NCI-H1930 (cell line): ENCODE measurements at regions not wholly inside any gene's neighbourhood (a gene's known extent, or its start where the extent isn't known, plus 50 kb on each side); places are given as distances from the start of the nearest gene placed in this dataset.
"Not testable (repeated sequence)": the region's sequence is repeated elsewhere in the genome, so short reads cannot be mapped to it uniquely, and the experiment has no call there.

Experiments
- DNase-seq, 2 experiments: peaks; one replicate each; lab custom pipeline; 2025; lab: John Stamatoyannopoulos, UW

DNA sequence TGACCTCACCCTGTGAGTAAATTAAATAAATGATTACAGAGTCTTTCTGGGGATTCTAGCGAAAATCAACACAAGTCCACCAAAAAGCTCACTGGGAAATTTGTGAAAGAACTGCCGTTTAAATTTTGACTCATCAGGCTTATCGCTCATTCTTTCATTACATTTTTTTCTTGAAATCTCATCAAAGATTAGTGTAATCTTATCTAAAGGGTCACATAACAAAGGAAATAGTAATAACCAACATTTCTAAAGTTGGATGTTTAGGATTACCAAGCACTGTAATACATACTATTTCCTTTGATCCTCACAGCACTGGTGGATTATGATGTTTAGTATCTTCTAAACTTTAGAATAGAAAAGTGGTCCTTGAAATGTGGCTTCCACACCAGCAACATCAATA, 111.1 kb upstream of the CBLB start:
- no peak for DNase-seq

DNA sequence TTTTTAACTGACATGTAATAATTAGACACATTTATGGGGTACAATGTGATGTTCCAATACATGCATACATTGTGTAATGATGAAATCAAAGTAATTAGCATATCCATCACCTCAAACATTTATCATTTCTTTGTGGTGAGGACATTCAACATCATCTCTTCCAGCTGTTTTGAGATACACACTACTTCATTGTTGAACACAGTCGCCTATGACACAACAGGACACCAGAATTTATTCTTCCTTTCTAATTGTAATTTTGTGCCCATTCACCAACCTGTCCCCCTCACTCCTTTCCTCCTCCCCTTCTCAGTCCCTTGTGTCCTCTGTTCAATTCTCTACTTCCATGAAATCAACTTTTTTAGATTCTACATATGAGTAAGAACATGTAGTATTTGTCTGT, 113.4 kb upstream of the CBLB start:
- no peak for DNase-seq

DNA sequence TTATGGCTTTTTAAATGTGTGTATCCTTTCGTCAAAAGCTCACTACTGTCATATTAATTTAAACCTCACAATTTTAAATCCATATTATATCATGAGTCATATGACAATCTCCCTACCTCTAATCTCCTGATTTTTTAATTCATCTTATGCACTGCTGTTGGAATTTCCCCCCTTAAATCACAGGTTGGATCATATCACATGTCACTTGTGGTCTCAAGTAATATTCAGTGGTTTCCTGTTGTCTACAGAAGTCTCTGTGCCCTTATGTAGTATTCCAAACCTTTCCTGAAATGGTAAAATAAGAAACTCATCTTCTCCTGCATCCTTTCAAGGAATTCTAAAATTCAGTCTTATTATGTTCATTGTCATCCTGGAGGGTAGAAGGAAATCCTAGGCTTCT, 116.0 kb upstream of the CBLB start:
- DNase-seq = no peak

DNA sequence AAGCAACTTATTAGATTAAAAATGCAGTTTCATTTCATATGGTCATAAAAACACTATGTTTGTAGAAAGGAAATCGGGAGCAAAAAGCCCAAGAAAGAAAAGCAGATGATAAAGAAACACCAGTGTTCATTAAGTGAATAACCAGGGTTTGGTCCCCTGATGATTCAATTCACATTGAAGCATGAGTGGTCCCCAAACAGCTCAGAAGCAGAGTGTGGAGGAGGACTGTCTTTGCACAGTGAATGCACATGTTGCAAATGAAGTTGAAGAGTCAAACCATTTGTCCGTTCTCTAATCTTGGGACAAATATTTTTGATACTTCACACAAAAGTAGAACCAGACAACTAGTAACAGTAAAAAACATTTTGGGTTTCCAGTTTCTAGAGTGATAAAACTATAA, 117.5 kb upstream of the CBLB start:
- DNase-seq = not testable (repeated sequence)

DNA sequence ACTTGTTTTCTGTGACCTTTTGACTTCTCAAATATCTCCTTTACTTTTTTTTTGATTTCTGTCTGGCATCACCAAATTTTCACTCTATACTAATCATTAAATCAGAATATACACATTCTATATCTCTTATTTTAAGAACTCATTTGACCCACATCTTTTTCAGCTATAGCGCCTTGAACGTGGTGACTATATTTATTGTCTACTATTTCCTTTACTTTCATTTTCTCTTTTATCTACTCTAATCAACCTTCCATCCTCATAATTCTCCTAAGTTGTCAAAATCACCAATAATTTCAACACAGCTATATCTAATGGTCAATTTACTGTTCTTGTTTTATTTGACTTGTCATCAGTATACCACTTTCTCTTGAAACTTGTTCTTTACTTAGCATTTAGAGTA, 119.0 kb upstream of the CBLB start:
- DNase-seq = no peak

DNA sequence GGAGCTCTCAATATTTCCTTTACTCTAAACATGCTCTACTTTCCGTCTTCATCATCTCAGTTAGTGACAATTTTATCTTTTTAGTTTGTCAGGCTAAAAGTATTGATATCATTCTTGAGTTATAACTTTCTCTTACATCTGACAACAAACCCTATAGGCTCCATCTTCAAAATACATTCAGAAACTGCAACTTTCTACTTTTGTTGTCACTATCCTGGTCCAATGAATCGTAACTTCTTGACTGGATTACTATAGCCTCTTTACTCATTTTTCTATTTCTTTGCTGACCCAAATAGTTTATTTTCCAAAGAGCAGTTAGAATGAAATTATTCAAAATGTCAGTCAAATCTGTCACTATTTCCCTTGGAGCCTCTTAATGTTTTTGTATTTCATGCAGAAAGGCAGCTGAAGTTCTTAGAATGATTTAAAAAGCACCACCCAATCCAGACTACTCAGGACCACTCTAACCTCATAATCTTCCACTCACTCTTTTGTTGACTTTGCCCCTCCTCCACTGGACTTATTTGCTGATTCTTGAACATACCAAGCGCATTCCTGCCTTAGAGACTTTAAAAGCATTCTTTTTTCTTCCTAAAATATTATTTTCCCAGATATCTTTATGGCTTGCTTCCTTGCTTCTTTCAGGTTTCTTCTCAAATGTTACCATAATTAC, 119.9 kb upstream of the CBLB start:
- no peak for DNase-seq

DNA sequence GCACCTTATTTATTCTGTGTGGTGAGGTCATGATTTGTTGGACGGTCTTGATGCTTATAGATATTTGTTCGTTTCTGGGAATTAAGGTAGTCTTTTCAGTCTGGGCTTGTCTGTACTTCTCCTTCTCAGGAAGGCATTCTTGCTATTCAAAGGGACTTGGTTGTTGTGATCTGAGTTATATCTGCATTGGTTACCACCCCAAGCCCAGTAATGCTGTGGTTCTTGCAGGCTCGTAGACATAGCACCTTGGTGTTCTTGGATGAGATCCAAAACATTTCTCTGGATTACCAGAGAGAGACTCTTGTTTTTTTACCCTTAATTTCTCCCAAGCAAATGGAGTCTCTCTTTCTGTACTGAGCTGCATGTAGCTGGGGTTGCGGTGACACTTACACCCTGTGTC, 128.0 kb upstream of the CBLB start:
- no peak for DNase-seq

DNA sequence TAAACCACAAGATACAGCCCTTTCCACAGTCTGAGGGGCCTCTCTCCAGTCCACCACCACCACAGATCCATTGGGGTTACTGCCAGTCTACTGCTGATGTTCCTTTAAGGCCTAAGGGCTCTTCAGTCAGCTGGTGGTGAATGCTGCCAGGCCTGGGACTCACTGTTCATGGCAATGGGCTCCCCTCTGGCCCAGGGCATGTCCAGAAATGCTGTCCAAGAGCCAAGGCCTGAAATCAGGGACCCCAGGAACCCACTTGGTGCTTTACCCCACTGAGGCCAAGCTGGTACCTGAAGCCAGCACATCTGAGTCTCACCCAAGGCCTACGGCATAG, 128.6 kb upstream of the CBLB start:
- no peak for DNase-seq

DNA sequence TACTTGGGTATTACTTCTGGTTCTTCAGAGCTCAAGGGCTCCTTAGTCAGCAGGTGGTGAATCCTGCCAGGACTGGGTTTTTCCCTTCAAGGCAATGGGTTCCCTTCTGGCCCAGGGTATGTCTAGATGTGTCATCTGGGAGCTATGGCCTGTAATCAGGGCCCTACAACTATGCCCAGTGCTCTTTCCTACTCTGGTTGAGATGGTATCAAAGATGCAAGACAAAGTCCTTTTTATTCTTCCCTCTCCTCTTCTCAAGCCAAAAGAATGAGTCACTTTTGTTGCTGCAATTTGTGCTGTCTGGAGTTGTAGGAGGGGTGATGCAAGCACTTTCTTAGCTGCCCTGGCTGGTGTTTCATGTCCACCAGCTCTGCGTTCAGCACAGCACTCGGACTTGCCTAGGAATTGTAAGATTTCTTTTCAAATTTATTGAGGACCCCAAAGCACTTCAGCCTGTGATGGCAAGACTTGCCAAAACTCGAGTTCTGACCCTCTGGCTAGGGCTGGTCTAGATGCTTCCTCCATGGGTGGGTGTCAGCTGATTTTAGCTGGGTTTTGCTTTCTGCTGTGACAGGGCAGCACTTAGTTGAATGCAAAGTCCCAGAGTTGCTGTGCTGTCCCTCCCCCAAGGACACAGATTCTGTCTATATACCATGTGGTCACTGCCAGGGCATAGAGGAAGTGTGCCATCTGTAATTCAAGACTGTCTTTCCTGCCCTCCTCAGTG, 129.2 kb upstream of the CBLB start:
- no peak for DNase-seq

DNA sequence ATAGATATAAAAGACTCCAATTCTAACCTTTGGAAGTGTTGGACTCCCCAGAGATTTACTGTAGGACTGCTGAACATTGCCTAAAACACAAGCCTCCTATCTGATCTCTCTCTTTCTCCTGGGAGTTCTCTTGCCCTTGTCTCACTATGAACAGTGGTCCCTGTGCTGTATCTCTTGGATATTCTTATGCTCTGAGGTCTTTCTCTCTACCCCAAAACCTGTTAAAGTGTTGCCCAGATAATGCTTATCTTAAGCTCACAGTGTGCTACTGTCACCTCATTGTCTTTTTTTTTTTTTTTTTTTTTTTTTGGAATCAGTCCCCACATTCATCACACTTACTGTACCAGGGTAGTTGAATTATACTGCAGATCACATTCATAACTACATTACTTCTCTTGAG, 131.0 kb upstream of the CBLB start:
- no peak for DNase-seq

DNA sequence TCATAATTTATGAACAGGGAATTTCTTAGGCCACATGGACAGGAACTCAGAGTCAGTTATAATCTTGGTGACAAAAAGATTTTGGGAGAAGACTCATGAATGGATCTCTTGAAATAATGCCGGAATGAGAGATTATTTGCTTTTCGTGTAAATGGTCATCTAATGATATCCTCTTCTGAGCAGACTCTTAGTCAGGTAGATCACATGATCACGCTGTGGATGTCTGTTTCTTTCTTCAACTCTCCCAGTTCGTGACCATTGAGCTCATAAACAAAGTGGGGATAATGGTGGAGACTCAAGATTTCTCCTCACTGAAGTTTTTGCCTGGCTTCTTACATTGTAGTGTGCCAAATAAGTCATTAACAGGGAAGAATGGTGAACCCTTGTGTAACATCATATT, 133.1 kb upstream of the CBLB start:
- no peak for DNase-seq

DNA sequence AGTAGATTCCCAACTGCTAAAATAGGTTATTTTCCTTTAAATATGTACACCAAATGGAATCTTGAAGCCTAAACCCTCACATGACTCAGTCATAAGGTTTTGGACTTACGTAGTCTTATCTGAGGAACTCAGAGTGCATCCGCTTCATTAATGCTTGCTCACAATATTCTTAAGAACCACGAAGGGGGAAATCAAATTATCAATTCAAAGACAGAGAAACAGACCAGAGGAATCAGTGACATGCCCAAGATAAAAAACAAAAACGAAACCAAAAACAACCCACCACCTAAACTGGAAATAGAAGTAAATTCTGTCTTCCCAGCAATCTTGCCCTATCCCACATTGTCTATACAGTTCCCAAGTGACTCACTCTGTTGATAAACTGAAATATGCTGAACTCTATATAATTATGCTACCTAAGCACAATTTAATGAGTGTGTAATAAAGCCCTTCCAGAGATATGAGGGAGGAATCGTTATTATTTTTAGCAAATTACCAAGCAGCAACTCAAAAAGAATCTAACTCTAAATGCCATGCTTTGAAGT, 135.4 kb upstream of the CBLB start:
- no peak for DNase-seq

DNA sequence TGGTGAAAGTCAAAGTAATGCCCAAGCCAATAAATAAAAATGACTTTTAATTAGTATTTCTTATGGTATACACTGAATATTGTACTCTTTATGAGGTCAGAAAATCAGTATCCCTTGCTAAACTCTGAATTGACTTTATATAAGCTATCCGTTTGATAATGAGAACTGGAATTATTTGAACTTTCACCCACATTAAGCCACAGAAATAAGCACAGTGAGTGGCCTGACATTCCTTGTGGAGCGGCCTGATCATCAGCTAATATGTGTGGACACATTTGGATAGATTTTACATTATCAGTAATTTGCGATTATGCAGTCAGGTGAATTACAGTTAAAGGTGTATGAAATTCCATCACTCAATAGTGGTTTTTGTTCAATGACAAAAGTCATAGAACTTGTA, 136.0 kb upstream of the CBLB start:
- DNase-seq = no peak

DNA sequence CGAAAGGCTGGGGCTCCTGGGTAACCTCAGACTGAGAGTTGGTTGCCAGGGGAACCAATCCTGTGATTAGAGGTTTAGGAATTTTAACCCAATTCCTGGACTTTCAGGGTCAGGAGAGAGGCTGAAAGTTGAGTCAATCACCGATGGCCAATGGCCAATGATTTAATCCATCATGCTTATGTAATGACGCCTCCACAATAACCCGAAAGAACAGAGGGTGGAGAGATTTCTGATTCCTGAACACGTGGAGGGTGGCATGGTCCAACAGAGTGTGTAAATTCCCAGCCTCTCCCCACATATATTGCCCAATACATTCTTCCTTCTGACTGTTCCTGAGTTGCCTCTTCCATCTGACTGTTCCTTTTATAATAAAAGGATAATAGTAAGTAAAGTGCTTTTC, 137.2 kb upstream of the CBLB start:
- no peak for DNase-seq

DNA sequence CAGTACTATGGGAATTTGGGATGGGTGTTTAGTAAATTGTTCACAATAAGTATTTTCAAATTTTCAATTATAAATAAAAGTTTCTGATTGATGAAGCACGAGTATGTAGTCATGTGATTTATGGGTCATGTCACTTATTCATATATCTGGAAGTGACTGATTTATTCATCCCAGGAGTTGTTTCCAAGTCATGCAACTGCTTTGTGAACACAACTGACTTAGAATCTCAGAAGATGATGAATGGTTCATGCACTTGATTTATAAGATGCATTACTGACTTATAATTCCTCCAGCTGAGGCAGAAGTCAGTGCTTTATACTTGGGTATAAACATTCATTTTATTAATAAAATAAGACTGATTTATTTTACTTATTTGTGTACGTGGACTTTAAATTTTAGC, 137.8 kb upstream of the CBLB start:
- no peak for DNase-seq

DNA sequence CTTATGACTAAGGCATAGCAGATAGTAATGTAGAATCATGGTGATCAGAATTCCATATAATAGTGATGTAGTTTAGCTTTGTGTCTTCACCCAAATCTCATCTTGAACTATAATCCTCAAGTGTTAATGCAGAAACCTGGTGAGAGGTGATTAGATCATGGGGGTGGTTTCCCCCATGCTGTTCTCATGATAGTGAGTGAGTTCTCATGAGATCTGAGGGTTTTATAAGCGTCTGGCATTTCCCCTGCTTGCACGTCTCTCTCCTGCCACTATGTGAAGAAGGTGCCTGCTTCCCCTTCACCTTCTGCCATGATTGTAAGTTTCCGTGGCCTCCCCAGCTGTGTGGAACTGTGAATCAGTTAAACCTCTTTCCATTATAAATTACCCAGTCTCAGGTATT, 138.7 kb upstream of the CBLB start:
- no peak for DNase-seq

DNA sequence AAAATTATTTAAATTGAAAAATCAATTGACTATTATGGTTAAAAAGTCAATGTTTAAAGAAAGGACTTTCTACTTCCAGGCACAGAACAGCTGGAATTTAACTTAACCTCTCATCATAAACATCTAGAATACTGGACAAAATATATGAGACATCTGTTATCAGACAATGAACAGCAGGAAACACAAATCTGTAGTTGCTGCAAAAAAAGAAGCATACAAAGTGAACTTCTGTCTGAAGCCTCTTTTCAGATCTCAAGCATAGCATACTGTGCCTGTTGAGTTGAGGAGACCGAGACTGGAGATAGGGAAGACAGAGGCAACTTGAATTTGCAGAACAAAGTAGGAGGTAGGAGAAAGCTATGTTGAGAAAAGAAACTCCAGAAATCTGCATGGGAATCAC, 140.0 kb upstream of the CBLB start:
- DNase-seq = no peak

DNA sequence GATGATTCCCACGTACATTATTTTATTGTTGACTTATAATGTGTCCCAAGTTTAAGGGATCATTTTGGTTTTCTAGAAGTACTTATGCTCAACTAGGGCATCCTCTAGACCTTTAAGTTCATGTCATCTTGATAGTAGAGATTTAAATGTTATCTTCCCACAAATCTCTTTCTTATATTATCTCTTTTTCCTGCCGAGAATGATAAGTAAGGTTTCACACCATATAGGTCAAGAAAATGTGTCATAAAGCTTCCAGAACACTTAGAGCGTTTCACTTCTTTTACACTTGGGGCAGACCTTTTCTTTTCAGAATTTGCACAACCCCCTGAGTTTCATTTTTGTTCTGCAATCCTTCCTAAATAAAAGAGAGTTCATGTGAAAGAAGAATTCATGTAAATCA, 142.0 kb upstream of the CBLB start:
- DNase-seq = no peak

DNA sequence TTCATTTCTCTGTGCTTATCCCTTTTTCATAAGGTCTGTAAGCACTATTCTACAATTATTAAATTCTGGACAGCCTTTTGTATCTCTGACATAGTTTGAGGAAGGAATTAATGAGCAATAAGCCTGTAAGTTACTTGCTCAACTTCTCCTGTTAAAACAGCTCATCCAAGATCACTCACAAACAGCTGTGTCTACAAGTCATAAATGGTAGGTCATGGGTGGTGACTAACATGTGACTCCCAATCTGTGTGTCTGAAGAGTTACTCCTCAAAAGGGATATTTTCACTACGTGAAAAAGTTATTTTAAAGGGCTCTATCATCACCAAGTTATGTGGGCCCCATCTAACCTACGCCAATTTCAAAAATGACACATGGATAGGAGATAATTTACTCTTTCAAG, 145.2 kb upstream of the CBLB start:
- DNase-seq = no peak

DNA sequence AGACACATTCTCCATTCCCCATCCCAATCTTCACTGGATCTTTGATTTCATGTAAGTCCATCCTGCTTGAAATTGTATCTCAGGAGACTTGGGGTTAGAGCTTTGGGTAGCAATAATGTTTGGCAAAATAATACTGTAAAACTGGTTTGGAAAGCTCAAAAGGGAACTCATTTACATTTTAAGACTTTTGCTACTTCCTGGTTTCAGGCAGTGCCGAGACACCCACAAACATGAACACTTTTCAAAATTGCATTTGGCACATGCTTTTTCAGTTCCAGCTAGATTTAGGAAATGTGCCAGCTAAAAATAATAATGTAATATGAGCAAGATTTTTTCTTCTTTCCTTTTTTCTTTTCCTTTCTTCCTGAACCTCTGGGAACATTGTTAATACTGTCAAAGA, 145.7 kb upstream of the CBLB start:
- no peak for DNase-seq

DNA sequence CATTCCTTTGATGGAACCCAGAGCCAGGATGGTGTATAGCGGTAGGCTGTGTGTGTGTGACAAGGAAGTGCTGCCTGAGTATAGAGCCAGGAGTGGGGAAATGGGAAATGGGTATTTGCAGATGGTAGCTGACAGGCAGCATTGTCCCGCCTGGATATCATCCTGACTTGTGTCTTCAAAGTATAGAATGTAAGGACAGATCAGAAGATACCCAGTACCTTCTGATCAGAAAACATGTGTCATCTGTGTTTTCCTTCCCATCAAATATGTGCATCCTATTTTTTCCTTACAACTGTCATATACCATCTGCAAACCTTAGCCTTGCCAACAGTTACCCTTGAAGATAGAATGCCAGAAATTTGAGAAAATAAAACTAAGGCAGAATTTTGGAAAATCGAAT, 146.2 kb upstream of the CBLB start:
- DNase-seq = no peak

DNA sequence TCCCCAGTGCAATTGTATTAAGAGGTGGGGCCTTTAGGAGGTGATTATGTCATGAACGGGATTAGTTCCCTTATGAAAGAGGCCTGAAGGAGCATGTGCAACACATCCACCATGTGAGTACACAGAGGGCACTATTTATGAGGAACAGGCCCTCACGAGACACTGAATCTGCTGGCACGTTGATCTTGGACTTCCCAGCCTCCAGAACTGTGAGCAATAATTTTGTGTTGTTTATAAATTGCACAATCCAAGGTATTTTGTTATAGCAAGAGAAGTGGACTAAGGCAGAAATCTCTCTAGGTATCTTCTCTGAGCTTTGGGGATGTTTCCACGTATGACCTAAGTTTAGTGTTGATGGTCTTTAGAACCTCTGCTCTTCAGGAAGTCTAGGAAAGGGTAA, 149.3 kb upstream of the CBLB start:
- no peak for DNase-seq

DNA sequence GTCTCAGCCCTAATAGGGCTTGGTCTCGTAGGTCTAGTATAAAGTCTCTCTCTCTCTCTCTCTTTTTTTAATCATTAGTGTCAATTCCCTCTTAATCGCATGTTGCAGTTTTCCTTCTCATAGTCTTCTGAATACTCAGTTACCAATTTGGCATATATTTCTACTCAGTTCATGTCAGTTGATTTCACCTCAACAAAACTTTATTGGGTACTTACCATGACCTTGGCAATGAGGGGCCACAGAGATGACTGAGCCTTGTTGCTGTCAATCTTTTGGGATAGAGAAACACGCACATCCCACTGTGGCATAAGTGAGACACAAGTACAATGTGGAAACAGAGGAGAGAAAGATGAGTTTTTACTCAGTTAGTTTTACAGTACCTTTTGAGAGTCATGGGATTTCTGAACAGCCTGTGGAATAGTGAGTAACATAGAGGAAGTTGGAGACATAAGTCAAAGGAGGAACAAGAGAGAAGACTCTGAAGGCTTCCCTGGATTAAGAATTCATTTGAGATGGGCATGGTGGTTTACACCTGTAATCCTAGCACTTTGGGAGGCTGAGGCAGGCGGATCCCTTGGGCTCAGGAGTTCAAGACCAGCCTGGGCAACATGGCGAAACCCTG, 150.2 kb upstream of the CBLB start:
- DNase-seq = no peak

DNA sequence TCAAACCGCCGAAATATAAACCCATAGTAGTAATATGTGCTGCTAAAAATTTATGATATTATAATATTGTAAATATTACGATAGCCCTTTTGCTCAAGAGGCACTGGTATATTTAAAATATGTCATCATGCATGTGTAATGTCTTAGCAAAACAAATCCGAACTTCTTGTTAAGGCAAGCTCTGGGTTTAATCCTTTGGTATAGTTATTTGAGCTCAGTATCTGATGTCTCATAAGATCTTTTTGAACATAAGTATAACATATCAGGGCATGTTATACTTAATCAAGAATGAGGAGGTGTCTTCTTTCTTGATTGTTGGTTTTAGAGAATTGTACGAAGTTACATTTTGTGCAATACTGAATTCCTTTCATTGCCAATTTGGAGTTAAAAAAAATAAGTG, 154.1 kb upstream of the CBLB start:
- DNase-seq = no peak
